ENCODE measurements at regions not wholly inside any gene's neighbourhood (a gene's known extent, or its start where the extent isn't known, plus 50 kb on each side); places are given as distances from the start of the nearest gene placed in this dataset.

- TF ChIP-seq, protein P1, sequence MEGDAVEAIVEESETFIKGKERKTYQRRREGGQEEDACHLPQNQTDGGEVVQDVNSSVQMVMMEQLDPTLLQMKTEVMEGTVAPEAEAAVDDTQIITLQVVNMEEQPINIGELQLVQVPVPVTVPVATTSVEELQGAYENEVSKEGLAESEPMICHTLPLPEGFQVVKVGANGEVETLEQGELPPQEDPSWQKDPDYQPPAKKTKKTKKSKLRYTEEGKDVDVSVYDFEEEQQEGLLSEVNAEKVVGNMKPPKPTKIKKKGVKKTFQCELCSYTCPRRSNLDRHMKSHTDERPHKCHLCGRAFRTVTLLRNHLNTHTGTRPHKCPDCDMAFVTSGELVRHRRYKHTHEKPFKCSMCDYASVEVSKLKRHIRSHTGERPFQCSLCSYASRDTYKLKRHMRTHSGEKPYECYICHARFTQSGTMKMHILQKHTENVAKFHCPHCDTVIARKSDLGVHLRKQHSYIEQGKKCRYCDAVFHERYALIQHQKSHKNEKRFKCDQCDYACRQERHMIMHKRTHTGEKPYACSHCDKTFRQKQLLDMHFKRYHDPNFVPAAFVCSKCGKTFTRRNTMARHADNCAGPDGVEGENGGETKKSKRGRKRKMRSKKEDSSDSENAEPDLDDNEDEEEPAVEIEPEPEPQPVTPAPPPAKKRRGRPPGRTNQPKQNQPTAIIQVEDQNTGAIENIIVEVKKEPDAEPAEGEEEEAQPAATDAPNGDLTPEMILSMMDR (IDR thresholded peaks at IDR 0.05): no peak
- TF ChIP-seq POLR2A (IDR thresholded peaks at IDR 0.05): no peak
Observed at GRCh38 chr3:104717828-104718196, 648.9 kb upstream of the ALCAM start.

Measured in body of pancreas (tissue), 4 donors.